ENCODE measurements at regions not wholly inside any gene's neighbourhood (a gene's known extent, or its start where the extent isn't known, plus 50 kb on each side); places are given as distances from the start of the nearest gene placed in this dataset.

GRCh38 chr18:77876319-77876865 is 626.7 kb downstream of the GALR1 start:
- H3K4me1 ChIP-seq (ENCODE audit: low read depth), result no peaks in the 10 kb centered on the region
- DNase-seq (no peak), ATAC-seq (no peak)
- H3K4me3 ChIP-seq, result no peak overlapping the region
- no peak for TF ChIP-seq CTCF (IDR thresholded peaks at IDR 0.05)
- intact Hi-C loops (cut with DNase I, micrococcal nuclease), result no loop called here
- no peaks in the 10 kb centered on the region for H3K9me3 ChIP-seq
- H3K36me3 ChIP-seq (ENCODE audit: low read depth), result no peaks in the 10 kb centered on the region

- DNase-seq (no peak), ATAC-seq (no peak)
- H3K36me3 ChIP-seq (ENCODE audit: low read depth), result no peaks in the 10 kb centered on the region
- H3K4me1 ChIP-seq (ENCODE audit: low read depth), result no peaks in the 10 kb centered on the region
- TF ChIP-seq CTCF (IDR thresholded peaks at IDR 0.05), result no peak
- no peaks in the 10 kb centered on the region for H3K9me3 ChIP-seq
- no peak overlapping the region for H3K4me3 ChIP-seq
- intact Hi-C loops (cut with DNase I, micrococcal nuclease), result no loop called here
Observed at GRCh38 chr18:77879829-77880228, 630.2 kb downstream of the GALR1 start.

- Histone ChIP-seq H3K36me3 (ENCODE audit: low read depth) (no peaks in the 10 kb centered on the region), H3K9me3 (no peaks in the 10 kb centered on the region), H3K4me3 (no peak overlapping the region), H3K4me1 (ENCODE audit: low read depth) (no peaks in the 10 kb centered on the region)
- intact Hi-C loops (cut with DNase I, micrococcal nuclease), result no loop called here
- TF ChIP-seq CTCF (IDR thresholded peaks at IDR 0.05), result no peak
- ATAC-seq (no peak), DNase-seq (no peak)
Observed at GRCh38 chr18:77884454-77884853, 634.8 kb downstream of the GALR1 start.

- no peak overlapping the region for H3K4me3 ChIP-seq
- no peak for TF ChIP-seq CTCF (IDR thresholded peaks at IDR 0.05)
- no peak for ATAC-seq
- no peaks in the 10 kb centered on the region for H3K4me1 ChIP-seq (ENCODE audit: low read depth)
- no peaks in the 10 kb centered on the region for H3K36me3 ChIP-seq (ENCODE audit: low read depth)
- DNase-seq, result no peak
- intact Hi-C loops (cut with DNase I, micrococcal nuclease), result no loop called here
- no peaks in the 10 kb centered on the region for H3K9me3 ChIP-seq
Observed at GRCh38 chr18:77894060-77894459, 644.4 kb downstream of the GALR1 start.

- intact Hi-C loops (cut with DNase I, micrococcal nuclease), result no loop called here
- no peak overlapping the region for H3K4me3 ChIP-seq
- H3K4me1 ChIP-seq (ENCODE audit: low read depth), result no peaks in the 10 kb centered on the region
- H3K9me3 ChIP-seq, result no peaks in the 10 kb centered on the region
- no peaks in the 10 kb centered on the region for H3K36me3 ChIP-seq (ENCODE audit: low read depth)
- no peak for TF ChIP-seq CTCF (IDR thresholded peaks at IDR 0.05)
- ATAC-seq (no peak), DNase-seq (no peak)
Observed at GRCh38 chr18:77895250-77895649, 645.6 kb downstream of the GALR1 start.
